ENCODE measurements at regions not wholly inside any gene's neighbourhood (a gene's known extent, or its start where the extent isn't known, plus 50 kb on each side); places are given as distances from the start of the nearest gene placed in this dataset.

DNA sequence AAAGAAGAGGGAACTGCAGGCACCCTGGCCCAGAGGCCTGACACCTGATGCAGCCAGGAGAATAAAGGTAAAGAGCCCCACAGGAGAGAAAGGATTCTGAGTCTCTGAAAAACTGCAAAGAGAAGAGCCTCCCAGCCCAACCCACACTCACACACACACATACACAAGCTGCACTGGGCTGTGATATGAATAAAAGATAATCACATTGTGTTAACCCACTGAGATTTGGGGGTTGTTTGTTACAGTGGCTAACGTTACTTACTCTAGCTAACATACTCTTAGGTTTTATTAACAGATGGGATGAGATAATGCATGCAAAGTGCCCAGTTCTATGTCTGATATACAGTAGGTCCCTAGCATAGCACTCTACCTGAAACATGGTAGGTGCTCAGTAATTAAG lies 554.4 kb downstream of the CD83 start:
- Histone ChIP-seq H3K27me3 (no peaks in the 10 kb centered on the region), H3K36me3 (no peaks in the 10 kb centered on the region), H3K27ac (no peak overlapping the region), H3K4me3 (no peak overlapping the region), H3K4me1 (no peaks in the 10 kb centered on the region), H3K9me3 (no peaks in the 10 kb centered on the region)
- TF ChIP-seq, protein P1, sequence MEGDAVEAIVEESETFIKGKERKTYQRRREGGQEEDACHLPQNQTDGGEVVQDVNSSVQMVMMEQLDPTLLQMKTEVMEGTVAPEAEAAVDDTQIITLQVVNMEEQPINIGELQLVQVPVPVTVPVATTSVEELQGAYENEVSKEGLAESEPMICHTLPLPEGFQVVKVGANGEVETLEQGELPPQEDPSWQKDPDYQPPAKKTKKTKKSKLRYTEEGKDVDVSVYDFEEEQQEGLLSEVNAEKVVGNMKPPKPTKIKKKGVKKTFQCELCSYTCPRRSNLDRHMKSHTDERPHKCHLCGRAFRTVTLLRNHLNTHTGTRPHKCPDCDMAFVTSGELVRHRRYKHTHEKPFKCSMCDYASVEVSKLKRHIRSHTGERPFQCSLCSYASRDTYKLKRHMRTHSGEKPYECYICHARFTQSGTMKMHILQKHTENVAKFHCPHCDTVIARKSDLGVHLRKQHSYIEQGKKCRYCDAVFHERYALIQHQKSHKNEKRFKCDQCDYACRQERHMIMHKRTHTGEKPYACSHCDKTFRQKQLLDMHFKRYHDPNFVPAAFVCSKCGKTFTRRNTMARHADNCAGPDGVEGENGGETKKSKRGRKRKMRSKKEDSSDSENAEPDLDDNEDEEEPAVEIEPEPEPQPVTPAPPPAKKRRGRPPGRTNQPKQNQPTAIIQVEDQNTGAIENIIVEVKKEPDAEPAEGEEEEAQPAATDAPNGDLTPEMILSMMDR (IDR thresholded peaks at IDR 0.05) = no peak
- no peak for DNase-seq (ENCODE audit: low spot score in 2 of 2)
- intact Hi-C loops (cut with DNase I) = no loop called here

DNA sequence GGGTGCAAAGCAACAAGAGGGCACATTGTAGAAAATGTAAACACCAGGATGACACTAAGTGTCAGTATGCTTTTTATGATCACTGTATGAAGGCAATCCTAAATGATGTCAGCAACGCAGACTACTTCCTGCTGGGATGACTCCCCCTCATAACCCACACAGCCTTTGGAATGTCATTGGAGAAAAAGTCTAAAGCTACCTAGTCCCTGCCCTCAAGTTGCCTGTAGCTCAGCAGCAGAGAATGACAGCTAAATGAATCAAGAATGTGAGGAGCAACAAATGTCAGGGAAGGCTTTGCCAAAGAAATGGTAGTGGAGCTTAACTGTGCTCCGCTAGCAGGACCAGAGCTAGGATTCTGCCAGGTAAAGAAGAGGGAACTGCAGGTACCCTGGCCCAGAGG lies 555.6 kb downstream of the CD83 start:
- TF ChIP-seq, protein P1 (IDR thresholded peaks at IDR 0.05) = no peak
- H3K9me3 ChIP-seq = no peaks in the 10 kb centered on the region
- no peaks in the 10 kb centered on the region for H3K27me3 ChIP-seq
- no peaks in the 10 kb centered on the region for H3K4me1 ChIP-seq
- no peak overlapping the region for H3K4me3 ChIP-seq
- H3K27ac ChIP-seq = no peak overlapping the region
- intact Hi-C loops (cut with DNase I) = no loop called here
- no peaks in the 10 kb centered on the region for H3K36me3 ChIP-seq
- DNase-seq (ENCODE audit: low spot score in 2 of 2) = no peak

DNA sequence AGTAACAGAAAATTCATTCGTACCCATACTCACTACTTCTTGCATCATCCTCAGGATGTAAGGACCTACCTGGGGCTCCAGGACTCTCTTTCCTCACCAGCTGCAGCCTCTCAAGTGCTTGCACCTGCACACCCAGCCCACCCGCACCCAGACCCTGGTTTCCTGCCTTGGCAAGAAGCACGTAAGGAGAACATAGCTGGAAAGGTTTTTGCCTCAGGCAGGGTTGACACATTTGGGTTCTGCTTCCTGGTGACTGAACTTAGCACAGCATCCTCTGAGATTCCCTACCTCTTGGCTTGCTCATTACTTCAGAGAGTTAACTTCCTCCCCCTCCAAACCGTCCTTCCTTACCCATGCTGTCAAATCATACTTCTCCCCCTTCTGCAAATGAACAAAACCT lies 556.9 kb downstream of the CD83 start:
- H3K27ac ChIP-seq = no peak overlapping the region
- intact Hi-C loops (cut with DNase I) = no loop called here
- no peaks in the 10 kb centered on the region for H3K36me3 ChIP-seq
- no peaks in the 10 kb centered on the region for H3K4me1 ChIP-seq
- no peak overlapping the region for H3K4me3 ChIP-seq
- H3K9me3 ChIP-seq = no peaks in the 10 kb centered on the region
- TF ChIP-seq, protein P1 (IDR thresholded peaks at IDR 0.05) = no peak
- no peaks in the 10 kb centered on the region for H3K27me3 ChIP-seq
- DNase-seq (ENCODE audit: low spot score in 2 of 2) = no peak

DNA sequence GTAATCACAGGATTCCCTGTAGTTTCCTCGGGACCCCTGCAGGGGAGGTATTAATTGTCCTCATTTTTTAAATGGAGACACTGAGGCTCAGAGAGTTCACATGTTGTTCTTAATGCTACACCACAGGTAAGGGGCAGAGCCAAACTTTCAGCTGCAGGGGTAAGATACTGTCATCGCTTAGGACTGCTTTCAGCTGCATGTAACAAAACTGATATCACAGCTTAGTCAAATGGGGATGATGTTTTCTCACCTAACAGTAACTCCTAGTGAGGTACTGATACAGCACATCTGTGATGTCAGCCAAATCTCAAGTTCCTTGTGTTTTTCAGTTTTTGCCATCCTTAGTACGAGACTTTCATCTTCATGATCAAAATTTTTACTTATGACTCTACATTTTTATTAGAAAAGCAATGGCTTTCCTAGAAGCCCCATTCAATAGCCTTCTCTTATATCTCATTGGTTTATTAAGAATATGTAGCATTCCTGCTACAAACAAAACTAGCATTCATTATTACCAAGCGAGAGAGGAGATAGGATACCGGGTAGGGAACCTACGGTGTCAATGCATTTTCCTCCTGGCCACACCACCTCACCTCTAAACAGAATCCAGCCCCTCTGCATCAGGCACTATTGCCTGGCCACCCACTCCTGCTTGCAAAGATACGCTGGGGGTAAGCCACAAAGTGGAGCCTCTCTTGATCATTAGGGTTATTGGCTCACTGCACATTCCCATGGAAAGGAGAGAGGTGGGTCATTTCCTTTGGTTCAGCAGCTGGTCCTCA lies 557.5 kb downstream of the CD83 start:
- Histone ChIP-seq H3K36me3 (no peaks in the 10 kb centered on the region), H3K4me3 (no peak overlapping the region), H3K27ac (no peak overlapping the region), H3K4me1 (no peaks in the 10 kb centered on the region), H3K27me3 (no peaks in the 10 kb centered on the region), H3K9me3 (no peaks in the 10 kb centered on the region)
- intact Hi-C loops (cut with DNase I) = no loop called here
- no peak for DNase-seq (ENCODE audit: low spot score in 2 of 2)
- TF ChIP-seq, protein P1 (IDR thresholded peaks at IDR 0.05) = no peak

DNA sequence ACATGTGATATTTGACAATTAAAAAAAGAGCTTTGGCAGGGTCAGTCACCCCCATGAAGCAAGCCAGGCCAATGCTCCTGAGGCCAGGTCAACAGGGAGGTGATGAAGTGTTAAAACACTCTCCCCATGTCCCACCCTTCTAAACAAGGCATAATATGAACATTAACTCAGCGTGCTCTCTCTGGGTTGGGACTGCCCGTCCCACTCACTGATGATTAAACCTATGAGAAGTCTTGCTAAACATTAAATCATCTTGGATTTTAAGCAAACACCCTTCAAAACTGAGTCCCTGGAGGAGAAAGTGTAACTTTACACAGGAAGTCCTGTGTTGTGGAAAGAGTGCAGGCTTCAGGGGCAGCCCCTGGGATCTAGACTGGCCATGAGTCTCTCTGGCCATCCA lies 558.5 kb downstream of the CD83 start:
- Histone ChIP-seq H3K27ac (no peak overlapping the region), H3K4me3 (no peak overlapping the region), H3K27me3 (no peaks in the 10 kb centered on the region), H3K36me3 (no peaks in the 10 kb centered on the region), H3K9me3 (no peaks in the 10 kb centered on the region), H3K4me1 (no peaks in the 10 kb centered on the region)
- intact Hi-C loops (cut with DNase I) = no loop called here
- TF ChIP-seq, protein P1 (IDR thresholded peaks at IDR 0.05) = no peak
- DNase-seq (ENCODE audit: low spot score in 2 of 2) = no peak
